22Rv1 (cell line): ENCODE measurements at regions not wholly inside any gene's neighbourhood (a gene's known extent, or its start where the extent isn't known, plus 50 kb on each side); places are given as distances from the start of the nearest gene placed in this dataset.

Source experiments
- H3K27ac ChIP-seq: fragments of 450-650 bp; 2 replicates; pipeline ENCODE4 v1.5.1; 2017
- ZFX ChIP-seq: fragments of 450-650 bp; IDR thresholded peaks from 2 replicates; pipeline ENCODE4 v1.6.1; 2017; ENCODE audit warnings: antibody characterized with exemption, borderline replicate concordance
- TF ChIP-seq, protein P1 (sequence below): fragments of 450-650 bp; IDR thresholded peaks from 2 replicates; pipeline ENCODE4 v1.5.1; 2017; ENCODE audit warnings: mild to moderate bottlenecking

GRCh38 chr12:83318386-83319098 lies 631.8 kb downstream of the TMTC2 start:
- no peak overlapping the region for H3K27ac ChIP-seq

GRCh38 chr12:83317595-83317994 lies 630.9 kb downstream of the TMTC2 start:
- TF ChIP-seq, protein P1, sequence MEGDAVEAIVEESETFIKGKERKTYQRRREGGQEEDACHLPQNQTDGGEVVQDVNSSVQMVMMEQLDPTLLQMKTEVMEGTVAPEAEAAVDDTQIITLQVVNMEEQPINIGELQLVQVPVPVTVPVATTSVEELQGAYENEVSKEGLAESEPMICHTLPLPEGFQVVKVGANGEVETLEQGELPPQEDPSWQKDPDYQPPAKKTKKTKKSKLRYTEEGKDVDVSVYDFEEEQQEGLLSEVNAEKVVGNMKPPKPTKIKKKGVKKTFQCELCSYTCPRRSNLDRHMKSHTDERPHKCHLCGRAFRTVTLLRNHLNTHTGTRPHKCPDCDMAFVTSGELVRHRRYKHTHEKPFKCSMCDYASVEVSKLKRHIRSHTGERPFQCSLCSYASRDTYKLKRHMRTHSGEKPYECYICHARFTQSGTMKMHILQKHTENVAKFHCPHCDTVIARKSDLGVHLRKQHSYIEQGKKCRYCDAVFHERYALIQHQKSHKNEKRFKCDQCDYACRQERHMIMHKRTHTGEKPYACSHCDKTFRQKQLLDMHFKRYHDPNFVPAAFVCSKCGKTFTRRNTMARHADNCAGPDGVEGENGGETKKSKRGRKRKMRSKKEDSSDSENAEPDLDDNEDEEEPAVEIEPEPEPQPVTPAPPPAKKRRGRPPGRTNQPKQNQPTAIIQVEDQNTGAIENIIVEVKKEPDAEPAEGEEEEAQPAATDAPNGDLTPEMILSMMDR = no peak
- no peak for TF ChIP-seq ZFX
- no peak overlapping the region for H3K27ac ChIP-seq

More at GRCh38 chr12:83318386-83319098, 631.8 kb downstream of the TMTC2 start:
- no peak for TF ChIP-seq ZFX
- TF ChIP-seq, protein P1 = no peak

- no peak overlapping the region for H3K27ac ChIP-seq
- TF ChIP-seq ZFX = no peak
- TF ChIP-seq, protein P1 = no peak
Measured at GRCh38 chr12:83313827-83314226, 627.1 kb downstream of the TMTC2 start.

DNA sequence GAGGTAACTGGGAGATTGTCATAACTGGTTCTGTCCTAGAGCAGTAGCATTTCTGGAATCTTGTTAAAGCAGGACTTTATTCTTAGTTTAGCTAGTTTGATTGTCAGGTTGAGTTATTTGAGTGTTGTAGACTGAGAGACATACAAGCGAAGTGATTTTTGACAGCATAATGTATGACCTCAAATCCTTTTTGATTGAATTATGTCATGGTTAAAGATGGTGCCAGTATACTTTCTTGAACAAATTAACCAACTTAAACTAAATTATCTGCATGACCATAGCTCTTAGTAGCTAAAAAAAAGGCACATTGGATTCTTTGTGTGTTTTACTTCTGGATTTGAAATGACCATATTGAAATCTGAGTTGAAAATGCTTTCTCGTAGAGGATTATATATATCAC lies 626.6 kb downstream of the TMTC2 start:
- no peak overlapping the region for H3K27ac ChIP-seq
- TF ChIP-seq ZFX = no peak
- TF ChIP-seq, protein P1 = no peak

DNA sequence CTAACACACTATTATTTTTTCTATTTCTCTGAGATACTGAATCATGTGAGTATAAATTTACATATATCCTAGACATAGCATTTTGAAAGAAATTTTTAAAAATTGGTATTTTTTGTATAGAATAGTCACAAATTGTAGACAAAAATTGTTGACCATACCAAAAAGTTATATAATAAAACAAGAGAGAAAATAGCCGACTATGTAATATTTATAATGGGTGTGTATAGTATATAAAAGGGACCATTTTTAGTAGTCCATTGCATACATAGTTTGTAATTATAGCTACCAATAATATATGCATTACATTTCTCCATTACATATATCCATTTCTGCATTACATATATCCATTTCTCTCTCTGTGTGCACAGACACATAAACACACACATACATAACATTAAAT lies 590.2 kb downstream of the TMTC2 start:
- no peak overlapping the region for H3K27ac ChIP-seq
- TF ChIP-seq, protein P1 = no peak
- TF ChIP-seq ZFX = no peak

GRCh38 chr12:83271201-83271600 lies 584.5 kb downstream of the TMTC2 start:
- TF ChIP-seq, protein P1 = no peak
- no peak for TF ChIP-seq ZFX
- H3K27ac ChIP-seq = no peak overlapping the region

- no peak overlapping the region for H3K27ac ChIP-seq
- TF ChIP-seq, protein P1 = no peak
- TF ChIP-seq ZFX = no peak
Measured at GRCh38 chr12:83265808-83266207, 579.1 kb downstream of the TMTC2 start.
